CD4-positive, alpha-beta T cell (primary cell): ENCODE measurements at regions not wholly inside any gene's neighbourhood (a gene's known extent, or its start where the extent isn't known, plus 50 kb on each side); places are given as distances from the start of the nearest gene placed in this dataset.

Source experiments
- ATAC-seq: fragments of 200-7000 bp; cut with Tn5 transposase; one replicate; pipeline ENCODE4 v1.10.0; 2022; ENCODE audit warnings: mild to moderate bottlenecking; ENCODE audit not compliant: poor library complexity
- CTCF ChIA-PET: fragments of 350-600 bp; sonication (Branson Sonifier 250); formaldehyde crosslinking; loops from one replicate; lab custom pipeline; 2021; ENCODE audit warnings: antibody characterized with exemption, inconsistent platforms; lab: Charles Lee
- POLR2A ChIA-PET: fragments of 350-600 bp; sonication (Branson Sonifier 250); formaldehyde crosslinking; loops from one replicate; lab custom pipeline; 2021; ENCODE audit warnings: antibody characterized with exemption, inconsistent platforms; lab: Charles Lee
- DNase-seq, 14 experiments: peaks; one replicate each; pipeline ENCODE4 v3.0.0-alpha.2; 2013 to 2020; ENCODE audit warnings: mixed read lengths in 2 of 14
- H3K27ac ChIP-seq, 2 donors: one replicate each; pipeline versions ENCODE4 v1.5.1 to v1.7.0; 2013; ENCODE audit warnings: low read length in 2 of 2, low read depth in 1 of 2, mild to moderate bottlenecking in 1 of 2
- H3K27me3 ChIP-seq, 2 experiments: 1 replicate in 1 of 2; 2 replicates in 1 of 2; pipeline versions ENCODE4 v1.6.1 to v1.7.0; 2013; ENCODE audit warnings: low read length in 2 of 2, control low read depth in 1 of 2, mild to moderate bottlenecking in 1 of 2, moderate library complexity in 1 of 2; ENCODE audit not compliant: insufficient read depth in 2 of 2, control insufficient read depth in 1 of 2
- H3K36me3 ChIP-seq: one replicate; pipeline ENCODE4 v1.6.1; 2013; ENCODE audit warnings: low read length, control low read depth; ENCODE audit not compliant: insufficient read depth
- H3K4me1 ChIP-seq: one replicate; pipeline ENCODE4 v1.6.1; 2013; ENCODE audit warnings: low read length, control low read depth; ENCODE audit not compliant: insufficient read depth
- H3K4me3 ChIP-seq: one replicate; pipeline ENCODE4 v1.5.1; 2013; ENCODE audit warnings: mild to moderate bottlenecking, low read length, moderate library complexity
- H3K9me3 ChIP-seq, 2 experiments: 1 replicate in 1 of 2; 2 replicates in 1 of 2; pipeline versions ENCODE4 v1.6.1 to v1.7.0; 2013; ENCODE audit warnings: low read length in 2 of 2, mild to moderate bottlenecking in 2 of 2, control low read depth in 1 of 2, moderate library complexity in 1 of 2; ENCODE audit not compliant: control insufficient read depth in 1 of 2, insufficient read depth in 1 of 2
- H3K27ac Mint-ChIP-seq: one replicate; pipeline ENCODE4 v1.8.0; 2020; ENCODE audit warnings: mixed read lengths
- H3K27me3 Mint-ChIP-seq: one replicate; pipeline ENCODE4 v1.8.0; 2021; ENCODE audit warnings: mixed read lengths
- H3K36me3 Mint-ChIP-seq: one replicate; pipeline ENCODE4 v1.8.0; 2021; ENCODE audit warnings: low read depth, mixed read lengths
- H3K4me1 Mint-ChIP-seq: one replicate; pipeline ENCODE4 v1.8.0; 2021; ENCODE audit warnings: low read depth, mixed read lengths
- H3K4me3 Mint-ChIP-seq: one replicate; pipeline ENCODE4 v1.8.0; 2020; ENCODE audit warnings: mild to moderate bottlenecking, mixed read lengths
- H3K9me3 Mint-ChIP-seq: one replicate; pipeline ENCODE4 v1.8.0; 2020; ENCODE audit warnings: mixed read lengths
- intact Hi-C, 2 experiments: fragments of 100-400 bp; cut with DNase I in 1 of 2; cut with micrococcal nuclease in 1 of 2; formaldehyde crosslinking; loops; one replicate each; pipeline versions ENCODE4 v1.15.1 to v1.9.0; 2023 to 2025; cut with DNase I, micrococcal nuclease
- TF ChIP-seq, protein P1 (sequence below): fragments of 200-600 bp; IDR thresholded peaks from one replicate; pipeline ENCODE4 v1.8.0; 2022; ENCODE audit warnings: antibody characterized with exemption, mild to moderate bottlenecking

DNA sequence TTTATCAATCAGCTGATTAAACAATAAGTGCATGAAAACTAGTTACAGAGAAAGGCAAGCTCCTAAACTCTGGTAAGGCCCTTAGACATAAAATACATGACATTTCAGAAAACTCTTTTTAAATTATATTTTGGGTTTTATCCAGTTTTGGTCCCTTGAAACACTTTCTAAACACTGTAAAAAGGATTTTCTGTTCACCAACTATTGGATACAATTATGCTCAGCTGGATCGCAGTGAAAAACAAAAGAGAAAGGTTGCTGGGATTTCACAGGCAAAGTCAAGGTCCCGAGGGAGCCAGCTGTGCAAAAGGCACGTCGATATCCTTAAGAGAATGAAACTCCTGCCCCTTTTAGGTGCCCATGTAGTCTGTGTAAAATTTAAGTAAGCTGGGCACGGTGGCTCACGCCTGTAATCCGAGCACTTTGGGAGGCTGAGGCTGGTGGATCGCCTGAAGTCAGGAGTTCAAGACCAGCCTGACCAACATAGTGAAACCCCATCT, 1018.4 kb upstream of the INTU start:
- H3K27ac ChIP-seq: no peak overlapping the region
- no peak overlapping the region for H3K4me3 ChIP-seq
- ChIA-PET CTCF (interaction anchor here (1.4 kb wide), 1 partner anchor 31 kb away, joined by 3 read pairs; no protein-coding TSS in a partner anchor), POLR2A (no interaction called here)
- no peak for DNase-seq
- H3K36me3 ChIP-seq: no peaks in the 10 kb centered on the region
- H3K36me3 Mint-ChIP-seq: no peaks in the 10 kb centered on the region
- intact Hi-C loops: no loop called here
- no peak for ATAC-seq
- no peaks in the 10 kb centered on the region for H3K27me3 Mint-ChIP-seq
- H3K4me1 ChIP-seq: no peaks in the 10 kb centered on the region
- H3K27ac Mint-ChIP-seq: no peak overlapping the region
- peaks cover 0 to 9% of the 10 kb centered on the region in 2 experiments for H3K9me3 ChIP-seq
- no peaks in the 10 kb centered on the region for H3K4me1 Mint-ChIP-seq
- no peak overlapping the region for H3K4me3 Mint-ChIP-seq
- no peaks in the 10 kb centered on the region for H3K27me3 ChIP-seq
- H3K9me3 Mint-ChIP-seq: peaks cover 18% of the 10 kb centered on the region
- TF ChIP-seq, protein P1, sequence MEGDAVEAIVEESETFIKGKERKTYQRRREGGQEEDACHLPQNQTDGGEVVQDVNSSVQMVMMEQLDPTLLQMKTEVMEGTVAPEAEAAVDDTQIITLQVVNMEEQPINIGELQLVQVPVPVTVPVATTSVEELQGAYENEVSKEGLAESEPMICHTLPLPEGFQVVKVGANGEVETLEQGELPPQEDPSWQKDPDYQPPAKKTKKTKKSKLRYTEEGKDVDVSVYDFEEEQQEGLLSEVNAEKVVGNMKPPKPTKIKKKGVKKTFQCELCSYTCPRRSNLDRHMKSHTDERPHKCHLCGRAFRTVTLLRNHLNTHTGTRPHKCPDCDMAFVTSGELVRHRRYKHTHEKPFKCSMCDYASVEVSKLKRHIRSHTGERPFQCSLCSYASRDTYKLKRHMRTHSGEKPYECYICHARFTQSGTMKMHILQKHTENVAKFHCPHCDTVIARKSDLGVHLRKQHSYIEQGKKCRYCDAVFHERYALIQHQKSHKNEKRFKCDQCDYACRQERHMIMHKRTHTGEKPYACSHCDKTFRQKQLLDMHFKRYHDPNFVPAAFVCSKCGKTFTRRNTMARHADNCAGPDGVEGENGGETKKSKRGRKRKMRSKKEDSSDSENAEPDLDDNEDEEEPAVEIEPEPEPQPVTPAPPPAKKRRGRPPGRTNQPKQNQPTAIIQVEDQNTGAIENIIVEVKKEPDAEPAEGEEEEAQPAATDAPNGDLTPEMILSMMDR: no peak

DNA sequence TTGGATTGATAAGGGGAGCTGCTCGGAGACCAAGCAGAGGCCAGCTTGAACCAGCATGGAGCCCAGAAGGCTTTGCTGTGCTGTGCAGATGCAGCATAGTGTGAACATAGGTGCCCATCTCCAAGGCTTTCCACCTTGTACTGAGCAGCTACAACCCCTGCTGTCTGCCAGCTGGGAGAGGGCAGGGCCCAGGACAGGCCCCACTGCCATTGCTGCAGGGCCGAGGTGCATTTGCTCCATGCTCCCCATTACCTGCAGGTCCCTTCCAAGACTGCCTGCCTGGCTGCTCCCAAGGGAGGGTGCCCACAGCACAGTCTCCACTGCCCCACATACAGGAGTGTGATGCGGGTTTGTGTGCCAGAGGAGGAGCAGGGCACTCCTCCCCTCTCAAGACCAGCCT, 1016.0 kb upstream of the INTU start:
- Histone ChIP-seq H3K27ac (no peak overlapping the region), H3K4me1 (no peaks in the 10 kb centered on the region), H3K4me3 (no peak overlapping the region), H3K36me3 (no peaks in the 10 kb centered on the region), H3K27me3 (no peaks in the 10 kb centered on the region), H3K9me3 (peaks cover 0 to 9% of the 10 kb centered on the region in 2 experiments)
- Mint-ChIP-seq H3K9me3 (peaks cover 27% of the 10 kb centered on the region), H3K27ac (no peak overlapping the region), H3K36me3 (no peaks in the 10 kb centered on the region), H3K4me3 (no peak overlapping the region), H3K4me1 (no peaks in the 10 kb centered on the region), H3K27me3 (no peaks in the 10 kb centered on the region)
- POLR2A ChIA-PET: no interaction called here
- TF ChIP-seq, protein P1: no peak
- DNase-seq (no peak), ATAC-seq (no peak)
- intact Hi-C loops: no loop called here
- CTCF ChIA-PET: no interaction called here

DNA sequence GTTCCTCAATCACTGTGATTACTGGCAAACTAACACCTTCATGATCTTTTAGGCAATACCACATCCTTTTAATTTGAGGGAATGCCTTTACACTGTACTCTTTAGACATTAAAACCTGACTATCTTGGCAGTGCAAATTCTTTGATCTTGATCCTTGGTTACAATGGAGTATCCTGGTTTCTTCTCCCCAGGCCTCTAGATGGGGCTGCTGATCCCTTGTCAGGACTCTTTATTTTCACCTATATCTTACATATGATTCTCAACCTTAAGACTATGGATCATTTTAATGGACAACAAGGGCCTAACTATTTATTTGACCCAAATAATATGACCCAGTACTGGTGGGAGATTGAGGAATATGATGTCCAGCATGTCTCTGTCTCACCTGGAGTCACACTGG, 1005.5 kb upstream of the INTU start:
- no peaks in the 10 kb centered on the region for H3K36me3 Mint-ChIP-seq
- intact Hi-C loops: no loop called here
- no peaks in the 10 kb centered on the region for H3K27me3 ChIP-seq
- no peak overlapping the region for H3K27ac Mint-ChIP-seq
- TF ChIP-seq, protein P1: no peak
- H3K9me3 Mint-ChIP-seq: peaks cover 4% of the 10 kb centered on the region
- H3K36me3 ChIP-seq: no peaks in the 10 kb centered on the region
- POLR2A ChIA-PET: no interaction called here
- no peak for DNase-seq
- no peak overlapping the region for H3K27ac ChIP-seq
- CTCF ChIA-PET: no interaction called here
- H3K27me3 Mint-ChIP-seq: no peaks in the 10 kb centered on the region
- no peaks in the 10 kb centered on the region for H3K4me1 Mint-ChIP-seq
- no peak for ATAC-seq
- no peaks in the 10 kb centered on the region for H3K9me3 ChIP-seq
- H3K4me1 ChIP-seq: no peaks in the 10 kb centered on the region
- no peak overlapping the region for H3K4me3 Mint-ChIP-seq
- no peak overlapping the region for H3K4me3 ChIP-seq
